IMR-90 (cell line): ENCODE measurements at regions not wholly inside any gene's neighbourhood (a gene's known extent, or its start where the extent isn't known, plus 50 kb on each side); places are given as distances from the start of the nearest gene placed in this dataset.

Experiments
- ATAC-seq: fragments of 200-7000 bp; cut with Tn5 transposase; 2 replicates; pipeline ENCODE4 v1.9.1; 2020; ENCODE audit warnings: low read depth, mild to moderate bottlenecking, moderate library complexity
- BruUV-seq: library from RNA; stranded (reverse); fragments of 400-500 nt; replicated peaks from 2 replicates; lab custom pipeline; 2021; lab: Mats Ljungman, UMichigan
- CTCF ChIA-PET: fragments of 300-600 bp; formaldehyde crosslinking; extraction: SDS; loops from one replicate; lab custom pipeline; 2021; ENCODE audit warnings: antibody characterized with exemption; lab: Yijun Ruan, JAX
- POLR2A ChIA-PET: fragments of 300-600 bp; sonication (Branson Sonifier 250); formaldehyde crosslinking; loops from one replicate; lab custom pipeline; 2022; ENCODE audit warnings: antibody characterized with exemption; ENCODE audit not compliant: unreplicated experiment; lab: Charles Lee
- DNase-seq: peaks from one replicate; pipeline ENCODE4 v3.0.0; 2013
- H2AFZ ChIP-seq: replicated peaks from 2 replicates; pipeline ENCODE3; 2013; ENCODE audit warnings: low read length, mild to moderate bottlenecking; ENCODE audit not compliant: poor library complexity
- H2AK5ac ChIP-seq: 2 replicates; pipeline ENCODE4 v1.6.1; 2013; ENCODE audit warnings: low read depth, low read length, inconsistent platforms
- H2AK9ac ChIP-seq: replicated peaks from 2 replicates; pipeline ENCODE3; 2013; ENCODE audit warnings: mild to moderate bottlenecking, low read depth, low read length, moderate library complexity; ENCODE audit not compliant: poor library complexity
- H2BK120ac ChIP-seq: 2 replicates; pipeline ENCODE4 v1.6.1; 2013; ENCODE audit warnings: low read depth, low read length, inconsistent platforms
- H2BK15ac ChIP-seq: 3 replicates; pipeline ENCODE4 v1.6.1; 2013; ENCODE audit warnings: low read depth, low read length, inconsistent platforms
- H2BK20ac ChIP-seq: 2 replicates; pipeline ENCODE4 v1.6.1; 2013; ENCODE audit warnings: low read depth, mild to moderate bottlenecking, inconsistent platforms, low read length, moderate library complexity
- H2BK5ac ChIP-seq: 2 replicates; pipeline ENCODE4 v1.6.1; 2013; ENCODE audit warnings: mild to moderate bottlenecking, low read depth, low read length, inconsistent platforms; ENCODE audit not compliant: poor library complexity, severe bottlenecking
- H3K14ac ChIP-seq: replicated peaks from 2 replicates; pipeline ENCODE4 v1.6.1; 2013; ENCODE audit warnings: low read depth, low read length, inconsistent platforms
- H3K18ac ChIP-seq: 2 replicates; pipeline ENCODE4 v1.6.1; 2013; ENCODE audit warnings: low read depth, low read length, control low read depth
- H3K23ac ChIP-seq: 2 replicates; pipeline ENCODE4 v1.6.1; 2013; ENCODE audit warnings: low read depth, low read length, inconsistent platforms
- H3K27ac ChIP-seq: 2 replicates; pipeline ENCODE4 v1.5.1; 2013; ENCODE audit warnings: mild to moderate bottlenecking, control low read depth, low read length; ENCODE audit not compliant: insufficient read depth
- H3K27me3 ChIP-seq: 2 replicates; pipeline ENCODE4 v1.6.1; 2013; ENCODE audit warnings: low read length; ENCODE audit not compliant: control insufficient read depth, insufficient read depth
- H3K36me3 ChIP-seq: 2 replicates; pipeline ENCODE4 v1.6.1; 2013; ENCODE audit warnings: low read length, mixed read lengths; ENCODE audit not compliant: control insufficient read depth, insufficient read depth
- H3K4ac ChIP-seq: 2 replicates; pipeline ENCODE4 v1.6.1; 2013; ENCODE audit warnings: low read depth, low read length, inconsistent platforms
- H3K4me1 ChIP-seq: 2 replicates; pipeline ENCODE4 v1.6.1; 2013; ENCODE audit warnings: low read length, mixed read lengths; ENCODE audit not compliant: control insufficient read depth, insufficient read depth
- H3K4me2 ChIP-seq: 2 replicates; pipeline ENCODE4 v1.6.1; 2013; ENCODE audit warnings: low read depth, mild to moderate bottlenecking, control low read depth, low read length, moderate library complexity
- H3K4me3 ChIP-seq: 2 replicates; pipeline ENCODE4 v1.5.1; 2013; ENCODE audit warnings: low read depth, mild to moderate bottlenecking, control low read depth, low read length, moderate library complexity; ENCODE audit not compliant: insufficient read depth
- H3K56ac ChIP-seq: 2 replicates; pipeline ENCODE4 v1.6.1; 2013; ENCODE audit warnings: low read length, inconsistent platforms; ENCODE audit not compliant: insufficient read depth; ENCODE audit errors: extremely low read depth
- H3K79me1 ChIP-seq, 2 experiments: 2 replicates each; pipeline ENCODE4 v1.6.1; 2013; ENCODE audit warnings: low read length in 2 of 2, inconsistent platforms in 1 of 2, low read depth in 1 of 2
- H3K9ac ChIP-seq: 2 replicates; pipeline ENCODE4 v1.6.1; 2013; ENCODE audit warnings: low read depth, low read length, control low read depth
- H3K9me1 ChIP-seq: 2 replicates; pipeline ENCODE4 v1.6.1; 2013; ENCODE audit warnings: low read length, inconsistent platforms; ENCODE audit not compliant: insufficient read depth
- H3K9me3 ChIP-seq: 2 replicates; pipeline ENCODE4 v1.6.1; 2013; ENCODE audit warnings: low read length; ENCODE audit not compliant: control insufficient read depth, insufficient read depth
- H4K20me1 ChIP-seq: 2 replicates; pipeline ENCODE4 v1.6.1; 2013; ENCODE audit warnings: low read length, inconsistent platforms; ENCODE audit not compliant: insufficient read depth
- H4K5ac ChIP-seq: 2 replicates; pipeline ENCODE4 v1.6.1; 2013; ENCODE audit warnings: mild to moderate bottlenecking, low read depth, low read length, control low read depth
- H4K8ac ChIP-seq, 2 experiments: 2 replicates each; pipeline ENCODE4 v1.6.1; 2013; ENCODE audit warnings: low read depth in 2 of 2, low read length in 2 of 2, control low read depth in 1 of 2, inconsistent platforms in 1 of 2
- H4K91ac ChIP-seq: 2 replicates; pipeline ENCODE4 v1.6.1; 2013; ENCODE audit warnings: low read depth, low read length, inconsistent platforms; ENCODE audit not compliant: insufficient read depth
- CEBPB ChIP-seq: IDR thresholded peaks from 2 replicates; pipeline ENCODE4 v1.6.1; 2012; ENCODE audit warnings: low read depth, low read length, improper control_type of control experiment
- NFE2L2 ChIP-seq: fragments of 150-350 bp; IDR thresholded peaks from 2 replicates; pipeline ENCODE4 v1.6.1; 2016; ENCODE audit warnings: low read depth, mild to moderate bottlenecking, low read length
- WGBS, 2 experiments: methylation state at CpG; one replicate each; pipeline versions ENCODE4 v1.1.5 to v1.1.7; 2013; ENCODE audit warnings: missing lambda C conversion rate in 2 of 2; ENCODE audit not compliant: insufficient read length in 1 of 2; ENCODE audit errors: extremely low coverage in 2 of 2; 5-methylcytosine and 5-hydroxymethylcytosine counted together
- dilution Hi-C: fragments of 300-500 bp; cut with HindIII; formaldehyde crosslinking; loops from one replicate; pipeline ENCODE4 v1.14.3; 2018; ENCODE audit warnings: low sequenced_read_pairs; ENCODE audit not compliant: unreplicated experiment
- in situ Hi-C: fragments of 300-500 bp; cut with MboI; formaldehyde crosslinking; loops from 3 replicates; pipeline ENCODE4 v1.14.3; 2019; ENCODE audit warnings: low sequenced_read_pairs, inconsistent platforms, mixed read lengths
- intact Hi-C: fragments of 100-400 bp; cut with micrococcal nuclease; formaldehyde crosslinking; loops from 2 replicates; pipeline ENCODE4 v1.10.0; 2022

GRCh38 chr9:1871626-1872419, 143.3 kb upstream of the SMARCA2 start:
- no peak for DNase-seq
- H3K79me1 ChIP-seq = no peaks in the 10 kb centered on the region
- no peak overlapping the region for H2AFZ ChIP-seq
- H3K56ac ChIP-seq = no peak overlapping the region
- H2BK120ac ChIP-seq = no peak overlapping the region
- H3K4me1 ChIP-seq = no peaks in the 10 kb centered on the region
- no peak overlapping the region for H3K4me2 ChIP-seq
- H3K9ac ChIP-seq = no peak overlapping the region
- no peak overlapping the region for H3K4me3 ChIP-seq
- no peaks in the 10 kb centered on the region for H3K36me3 ChIP-seq
- intact Hi-C loops = no loop called here
- TF ChIP-seq NFE2L2 = no peak
- TF ChIP-seq CEBPB = peak; percentile 63
- H2AK9ac ChIP-seq = no peak overlapping the region
- H3K4ac ChIP-seq = no peak overlapping the region
- no peak overlapping the region for H4K5ac ChIP-seq
- H2BK15ac ChIP-seq = no peak overlapping the region
- H3K18ac ChIP-seq = no peak overlapping the region
- no peak overlapping the region for H2BK5ac ChIP-seq
- no peaks in the 10 kb centered on the region; the same call in 1 of the 2 replicates for H3K9me3 ChIP-seq
- H3K23ac ChIP-seq = no peak overlapping the region
- dilution Hi-C loops = no loop called here
- H4K91ac ChIP-seq = no peak overlapping the region
- no peak overlapping the region for H2AK5ac ChIP-seq
- no TSS peak for BruUV-seq
- H4K20me1 ChIP-seq = no peaks in the 10 kb centered on the region
- CTCF ChIA-PET = no interaction called here
- no peak overlapping the region for H4K8ac ChIP-seq
- ATAC-seq = no peak
- no CpG with 5 or more reads among the region's 8 CpGs for WGBS, 2 experiments
- H2BK20ac ChIP-seq = no peak overlapping the region
- no peaks in the 10 kb centered on the region for H3K9me1 ChIP-seq
- POLR2A ChIA-PET = no interaction called here
- no peak overlapping the region for H3K14ac ChIP-seq
- no peaks in the 10 kb centered on the region for H3K27me3 ChIP-seq
- in situ Hi-C loops = no loop called here
- no peak overlapping the region for H3K27ac ChIP-seq
